Right atrium auricular region (tissue), 2 donors: ENCODE measurements at regions not wholly inside any gene's neighbourhood (a gene's known extent, or its start where the extent isn't known, plus 50 kb on each side); places are given as distances from the start of the nearest gene placed in this dataset.

Experiments
- DNase-seq: peaks from one replicate; pipeline ENCODE4 v3.0.0-alpha.2; 2019; ENCODE audit warnings: low spot score
- H3K27ac ChIP-seq, 2 donors: fragments of 200-600 bp; sonication (generic); 1 replicate in 1 of 2; 2 replicates in 1 of 2; pipeline ENCODE4 v1.5.1; 2016 to 2019
- H3K27me3 ChIP-seq, 2 donors: fragments of 200-600 bp; sonication (generic); one replicate each; pipeline versions ENCODE4 v1.5.1 to v1.6.0; 2017 to 2019
- H3K36me3 ChIP-seq: fragments of 200-600 bp; sonication (generic); one replicate; pipeline ENCODE4 v1.5.1; 2016
- H3K4me1 ChIP-seq, 2 donors: fragments of 200-600 bp; sonication (generic); one replicate each; pipeline versions ENCODE4 v1.5.1 to v1.6.0; 2017 to 2019
- H3K4me3 ChIP-seq, 2 donors: fragments of 200-600 bp; sonication (generic); 1 replicate in 1 of 2; 2 replicates in 1 of 2; pipeline ENCODE4 v1.5.1; 2017 to 2019; ENCODE audit warnings: mild to moderate bottlenecking in 1 of 2, moderate library complexity in 1 of 2
- H3K9me3 ChIP-seq, 2 donors: fragments of 200-600 bp; sonication (generic); one replicate each; pipeline ENCODE4 v1.5.1; 2019
- CTCF ChIP-seq, 2 donors: fragments of 200-600 bp; sonication (generic); IDR thresholded peaks; one replicate each; pipeline ENCODE4 v1.5.1; 2019; ENCODE audit warnings: antibody characterized with exemption in 2 of 2

GRCh38 chr4:4613126-4613465, 71.2 kb upstream of the STX18 start:
- Histone ChIP-seq H3K9me3 (no peaks in the 10 kb centered on the region), H3K36me3 (no peaks in the 10 kb centered on the region), H3K27me3 (no peaks in the 10 kb centered on the region), H3K4me3 (no peak overlapping the region), H3K27ac (no peak overlapping the region), H3K4me1 (no peaks in the 10 kb centered on the region)
- TF ChIP-seq CTCF (IDR thresholded peaks at IDR 0.05), result no peak
- DNase-seq, result no peak

- Histone ChIP-seq H3K27me3 (no peaks in the 10 kb centered on the region), H3K4me1 (no peaks in the 10 kb centered on the region), H3K36me3 (no peaks in the 10 kb centered on the region), H3K4me3 (no peak overlapping the region), H3K9me3 (no peaks in the 10 kb centered on the region), H3K27ac (no peak overlapping the region)
- no peak for DNase-seq
- no peak for TF ChIP-seq CTCF (IDR thresholded peaks at IDR 0.05)
Measured at GRCh38 chr4:4610672-4611071, 68.8 kb upstream of the STX18 start.

GRCh38 chr4:4609622-4610334, 67.9 kb upstream of the STX18 start:
- TF ChIP-seq CTCF (IDR thresholded peaks at IDR 0.05), result no peak
- H3K27me3 ChIP-seq, result no peaks in the 10 kb centered on the region

GRCh38 chr4:4608214-4608537, 66.3 kb upstream of the STX18 start:
- Histone ChIP-seq H3K27ac (no peak overlapping the region), H3K36me3 (no peaks in the 10 kb centered on the region), H3K9me3 (no peaks in the 10 kb centered on the region), H3K4me1 (peaks cover 0 to 5% of the 10 kb centered on the region in 2 donors), H3K27me3 (no peaks in the 10 kb centered on the region), H3K4me3 (no peak overlapping the region)
- TF ChIP-seq CTCF (IDR thresholded peaks at IDR 0.05), result no peak
- DNase-seq, result no peak

More at GRCh38 chr4:4609622-4610334, 67.9 kb upstream of the STX18 start:
- Histone ChIP-seq H3K4me3 (no peak overlapping the region), H3K9me3 (no peaks in the 10 kb centered on the region), H3K4me1 (no peaks in the 10 kb centered on the region), H3K27ac (no peak overlapping the region), H3K36me3 (no peaks in the 10 kb centered on the region)
- no peak for DNase-seq

- Histone ChIP-seq H3K36me3 (no peaks in the 10 kb centered on the region), H3K27me3 (no peaks in the 10 kb centered on the region), H3K4me1 (peaks cover 0 to 6% of the 10 kb centered on the region in 2 donors), H3K9me3 (no peaks in the 10 kb centered on the region), H3K4me3 (no peak overlapping the region), H3K27ac (no peak overlapping the region)
- no peak for DNase-seq
- TF ChIP-seq CTCF (IDR thresholded peaks at IDR 0.05), result no peak
Measured at GRCh38 chr4:4607336-4608213, 65.7 kb upstream of the STX18 start.
